RPMI7951 (cell line): ENCODE measurements at regions not wholly inside any gene's neighbourhood (a gene's known extent, or its start where the extent isn't known, plus 50 kb on each side); places are given as distances from the start of the nearest gene placed in this dataset.
A peak's percentile ranks its signal among the peaks of the same experiment; 100 is the strongest.
"Not testable (repeated sequence)": the region's sequence is repeated elsewhere in the genome, so short reads cannot be mapped to it uniquely, and the experiment has no call there.

Experiments
- DNase-seq: peaks from one replicate; pipeline ENCODE4 v3.0.0-alpha.2; 2012; ENCODE audit warnings: low read depth

DNA sequence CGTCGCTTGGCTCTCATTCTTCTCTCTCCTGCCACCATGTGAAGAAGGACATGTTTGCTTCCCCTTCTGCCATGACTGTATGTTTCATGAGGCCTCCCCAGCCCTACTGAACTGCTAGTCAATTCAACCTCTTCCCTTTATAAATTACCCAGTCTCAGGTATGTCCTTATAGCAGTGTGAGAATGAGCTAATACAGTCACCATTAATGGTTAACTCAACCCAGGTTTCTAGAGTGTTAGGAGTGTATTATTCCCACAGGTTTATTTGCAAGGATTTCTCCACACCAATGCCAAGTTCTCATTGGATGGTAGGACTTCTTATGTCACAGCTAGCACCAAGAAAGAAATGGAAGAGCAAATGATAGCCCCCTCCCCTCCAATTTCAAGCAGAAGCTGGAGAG, 71.9 kb downstream of the DYNAP start:
- no peak for DNase-seq

DNA sequence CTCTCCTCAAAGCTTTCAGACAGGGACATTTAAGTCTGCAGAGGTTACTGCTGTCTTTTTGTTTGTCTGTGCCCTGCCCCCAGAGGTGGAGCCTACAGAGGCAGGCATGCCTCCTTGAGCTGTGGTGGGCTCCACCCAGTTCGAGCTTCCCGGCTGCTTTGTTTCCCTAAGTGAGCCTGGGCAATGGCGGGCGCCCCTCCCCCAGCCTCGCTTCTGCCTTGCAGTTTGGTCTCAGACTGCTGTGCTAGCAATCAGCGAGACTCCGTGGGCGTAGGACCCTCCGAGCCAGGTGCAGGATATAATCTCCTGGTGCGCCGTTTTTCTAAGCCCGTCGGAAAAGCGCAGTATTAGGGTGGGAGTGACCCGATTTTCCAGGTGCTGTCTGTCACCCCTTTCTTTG, 78.7 kb downstream of the DYNAP start:
- not testable (repeated sequence) for DNase-seq

GRCh38 chr18:54671291-54671881, 80.3 kb downstream of the DYNAP start:
- DNase-seq = peak; percentile 35

- no peak for DNase-seq
Measured at GRCh38 chr18:54672109-54672508, 81.1 kb downstream of the DYNAP start.

DNA sequence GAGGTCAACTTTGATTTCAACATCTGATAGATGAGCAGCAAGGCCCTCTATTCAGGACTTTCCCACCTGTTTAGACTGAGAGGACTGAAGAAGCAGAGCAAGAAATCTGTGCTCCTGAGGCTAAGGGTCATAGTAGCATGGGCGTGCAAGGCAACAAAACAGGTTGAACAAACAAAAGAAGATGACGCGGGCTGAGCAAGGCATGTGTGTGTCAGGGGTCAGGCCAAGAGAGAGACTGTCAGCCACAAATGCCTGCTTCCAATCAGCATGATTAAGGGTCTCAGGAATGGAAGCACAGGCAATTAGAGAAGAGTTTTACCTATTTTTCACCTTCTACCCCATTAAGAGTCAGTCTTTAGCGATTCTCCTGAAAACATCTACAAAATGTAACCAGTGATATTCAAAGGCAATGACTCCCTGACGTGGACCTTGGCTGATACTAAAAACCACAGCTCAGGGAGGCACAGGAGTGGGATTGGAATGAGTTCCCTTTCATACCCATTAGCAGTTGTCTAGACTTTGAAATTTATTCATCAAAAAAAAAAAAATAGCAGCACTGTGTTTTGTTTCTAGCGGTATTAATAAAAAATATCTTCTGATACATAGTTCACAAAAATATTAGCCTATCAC, 81.9 kb downstream of the DYNAP start:
- no peak for DNase-seq

DNA sequence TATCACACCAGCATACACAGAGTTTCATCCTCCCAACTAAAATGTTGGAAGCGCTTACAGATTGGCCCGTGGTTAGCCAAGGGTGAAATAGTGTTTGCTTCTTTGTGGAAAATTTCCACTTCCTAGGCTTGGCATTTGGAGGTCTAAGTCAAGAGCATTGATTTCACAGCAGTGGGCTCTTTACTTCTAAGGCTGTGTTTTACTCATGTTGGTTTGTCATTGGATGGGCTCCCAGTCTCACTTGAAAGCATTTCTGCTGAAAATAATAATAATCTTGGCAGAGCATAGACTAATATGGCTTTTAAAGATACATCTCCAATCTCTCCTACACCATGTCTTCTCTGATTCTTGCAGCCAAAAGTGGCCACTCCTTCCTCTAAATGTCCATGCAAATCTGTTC, 82.9 kb downstream of the DYNAP start:
- no peak for DNase-seq

DNA sequence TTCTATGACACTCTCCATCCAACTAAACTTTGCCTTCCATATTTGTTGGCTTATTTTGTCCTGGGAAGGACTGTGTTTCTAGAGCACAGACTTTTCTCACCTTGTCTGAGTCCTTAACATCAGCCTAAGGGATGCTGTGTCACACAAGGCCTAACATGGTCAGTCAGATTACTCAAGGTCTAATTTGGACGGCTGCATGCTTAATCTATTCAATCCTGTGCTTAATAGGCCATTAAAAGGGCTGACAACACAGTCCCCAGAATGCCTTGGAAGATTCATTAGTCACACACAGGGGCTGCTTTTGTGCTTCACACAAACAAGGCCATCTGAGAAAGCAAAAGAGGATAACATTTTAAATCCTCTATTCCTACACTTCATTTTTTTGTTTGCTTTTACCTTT, 84.0 kb downstream of the DYNAP start:
- DNase-seq = no peak

DNA sequence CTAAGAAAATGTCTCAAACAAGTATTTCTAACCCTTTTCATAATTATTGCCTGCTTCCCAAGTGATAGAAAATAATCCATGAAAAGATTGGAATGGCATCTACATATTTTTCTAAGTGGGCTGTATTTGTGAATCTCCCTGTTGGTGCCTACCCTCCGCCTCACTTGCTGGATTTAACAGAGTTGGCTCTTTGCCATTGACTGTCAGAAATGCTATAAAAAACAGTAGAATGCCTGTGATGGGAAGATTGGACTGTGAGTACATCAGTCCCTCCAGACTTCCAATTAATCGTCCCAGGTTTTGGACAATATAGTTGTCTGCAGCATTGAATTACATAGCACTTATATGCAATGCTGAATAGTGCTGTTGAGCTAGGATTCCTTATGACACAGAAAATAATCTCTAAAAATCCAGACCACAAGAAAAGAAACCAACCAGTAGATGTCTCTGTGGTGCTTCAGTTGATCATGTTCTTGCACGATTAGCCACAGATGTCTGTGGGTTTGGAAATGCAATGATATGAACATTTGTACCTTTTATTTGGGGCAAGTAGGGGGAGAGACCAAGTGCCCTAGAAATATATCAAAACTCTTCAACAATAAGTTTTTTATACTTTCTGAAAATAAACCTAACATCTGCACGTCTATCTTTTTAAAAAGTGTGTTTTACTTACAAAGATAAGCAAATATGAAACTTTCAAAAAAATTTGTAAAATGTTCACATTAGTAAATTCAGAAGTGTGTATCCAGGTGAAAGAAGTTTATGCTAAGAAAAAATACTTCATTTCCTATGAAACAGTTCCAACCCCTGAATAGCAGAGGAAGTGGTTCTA, 88.5 kb downstream of the DYNAP start:
- peak; percentile 76 for DNase-seq

GRCh38 chr18:54684784-54685183, 93.7 kb downstream of the DYNAP start:
- DNase-seq = peak; percentile 76

DNA sequence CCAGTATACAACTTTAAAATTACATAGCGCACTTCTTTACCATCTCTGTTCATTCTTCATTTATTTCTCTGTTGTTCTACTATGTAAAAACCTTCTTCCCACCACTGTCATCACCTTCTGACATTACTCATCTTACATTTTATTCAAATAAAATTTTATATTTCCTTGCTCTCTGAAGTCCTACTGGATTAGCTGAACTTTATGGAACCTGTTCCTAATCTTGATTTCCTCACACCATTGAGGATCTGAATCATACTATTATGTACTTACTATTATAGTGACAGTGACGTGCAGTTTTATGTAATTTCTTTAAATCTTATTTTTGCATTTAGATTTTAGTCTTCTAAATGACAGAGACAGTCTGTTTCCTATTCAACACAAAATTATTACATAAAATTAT, 98.3 kb downstream of the DYNAP start:
- DNase-seq = no peak

- DNase-seq = peak; percentile 20
Measured at GRCh38 chr18:54690198-54690597, 99.2 kb downstream of the DYNAP start.

GRCh38 chr18:54692463-54692862, 101.4 kb downstream of the DYNAP start:
- DNase-seq = no peak

DNA sequence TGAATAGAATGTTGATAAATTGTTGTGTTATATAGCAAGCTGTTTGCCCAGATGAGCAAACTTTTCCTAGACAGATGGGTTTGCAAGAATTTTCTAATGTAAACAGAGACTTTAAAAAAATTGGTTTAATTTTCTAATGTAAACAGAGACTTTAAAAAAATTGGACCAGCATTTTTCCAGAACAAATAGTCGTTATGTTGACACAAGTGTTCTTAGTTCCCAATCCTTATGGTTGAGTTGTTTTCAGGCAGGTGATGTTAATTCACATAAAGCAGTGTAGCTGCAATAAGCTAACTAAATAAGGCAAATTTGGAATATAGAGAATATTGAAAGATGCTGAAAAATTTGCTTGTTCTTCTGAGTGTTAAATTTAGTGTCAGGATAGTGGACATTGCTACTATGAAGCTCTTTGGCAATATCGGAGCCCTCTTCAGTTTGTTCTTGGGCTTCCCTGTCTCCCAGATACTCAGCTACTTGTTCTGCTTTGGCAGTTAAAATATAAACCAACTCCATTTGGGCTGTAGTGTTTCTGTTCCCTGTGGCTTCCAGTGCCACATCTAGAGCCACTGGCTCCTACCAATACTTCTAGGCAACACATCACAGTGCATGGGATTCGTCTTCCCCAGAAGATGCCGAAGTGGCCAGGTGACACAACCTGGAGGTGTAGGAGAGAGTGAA, 105.7 kb downstream of the DYNAP start:
- DNase-seq = no peak

- DNase-seq = no peak
Measured at GRCh38 chr18:54700580-54700979, 109.5 kb downstream of the DYNAP start.

DNA sequence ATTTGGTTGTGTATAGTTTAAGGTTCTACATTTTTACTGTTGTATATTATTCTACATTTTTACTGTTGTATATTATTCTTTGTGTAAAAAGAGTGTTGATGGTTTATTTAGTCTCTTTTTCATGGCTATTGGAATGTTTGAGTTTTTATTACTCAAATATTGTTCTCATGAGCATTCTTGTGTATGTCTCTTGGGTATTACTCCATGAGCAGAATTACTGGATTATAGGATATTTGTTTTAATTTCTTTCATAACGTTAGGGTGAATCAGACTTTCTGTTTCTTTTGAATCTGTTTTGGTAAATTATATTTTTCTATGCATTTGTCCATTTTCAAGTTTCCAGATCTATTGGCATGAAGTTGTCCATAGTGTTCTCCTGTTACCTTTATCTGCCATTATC, 111.6 kb downstream of the DYNAP start:
- DNase-seq = no peak

GRCh38 chr18:54710074-54710899, 118.0 kb upstream of the RAB27B start:
- DNase-seq = no peak

DNA sequence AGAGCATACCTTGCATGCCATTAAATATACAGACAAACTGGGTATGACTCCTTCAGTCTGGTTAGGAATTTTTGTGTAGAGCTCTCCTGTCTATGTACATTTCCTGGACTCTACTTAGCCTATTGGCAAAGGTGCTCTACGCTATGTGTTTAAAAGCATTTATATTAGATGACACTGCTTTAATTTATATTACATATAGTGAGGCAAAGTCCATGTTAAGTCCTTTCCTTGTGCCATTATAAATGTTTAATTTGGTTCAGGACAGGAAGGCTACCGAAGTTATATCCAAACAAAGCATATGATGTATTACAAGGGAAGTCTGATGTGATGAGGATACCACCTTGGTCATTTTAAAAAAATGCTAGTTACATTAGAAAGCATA, 117.4 kb upstream of the RAB27B start:
- DNase-seq = no peak

DNA sequence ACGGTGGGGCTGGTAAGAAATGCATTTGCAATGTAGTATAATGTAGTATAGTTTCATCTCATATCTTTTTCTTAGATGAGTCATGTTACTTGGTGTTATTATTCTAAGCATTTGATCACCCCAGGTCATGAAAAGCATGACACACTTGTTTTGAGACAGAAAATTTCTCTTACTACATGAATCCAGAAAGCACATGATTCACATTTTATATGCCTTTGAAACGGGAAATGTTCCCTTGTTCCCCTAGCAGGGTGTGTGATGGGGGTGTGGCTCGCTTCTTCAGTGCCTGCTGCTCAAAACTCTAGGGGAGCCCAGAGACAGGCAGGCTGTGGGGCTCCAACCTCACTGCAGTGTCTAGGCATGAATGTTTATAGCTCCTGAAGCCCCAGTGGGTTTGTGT, 116.0 kb upstream of the RAB27B start:
- DNase-seq = peak; percentile 63

DNA sequence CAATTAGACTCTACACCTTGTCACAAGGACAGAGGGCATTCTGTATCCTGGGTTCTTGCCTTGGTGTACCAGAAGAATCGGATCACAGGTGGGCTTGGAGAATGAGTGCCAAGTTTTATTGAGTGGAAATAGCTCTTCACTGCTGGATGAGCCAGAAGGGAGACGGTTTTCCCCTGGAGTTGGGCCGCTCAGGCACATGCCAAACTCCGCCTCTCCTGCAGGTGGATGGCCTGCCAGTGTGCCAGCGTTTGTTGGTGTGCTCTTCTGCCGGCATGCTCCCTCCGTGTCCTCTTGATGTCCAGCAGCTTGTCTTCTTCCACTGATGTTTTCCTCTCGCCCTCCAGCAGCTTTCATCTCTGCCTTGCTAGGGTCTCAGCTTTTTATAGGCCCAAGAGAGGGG, 115.5 kb upstream of the RAB27B start:
- no peak for DNase-seq

- DNase-seq = no peak
Measured at GRCh38 chr18:54713386-54713785, 114.9 kb upstream of the RAB27B start.

- no peak for DNase-seq
Measured at GRCh38 chr18:54714851-54715250, 113.4 kb upstream of the RAB27B start.

DNA sequence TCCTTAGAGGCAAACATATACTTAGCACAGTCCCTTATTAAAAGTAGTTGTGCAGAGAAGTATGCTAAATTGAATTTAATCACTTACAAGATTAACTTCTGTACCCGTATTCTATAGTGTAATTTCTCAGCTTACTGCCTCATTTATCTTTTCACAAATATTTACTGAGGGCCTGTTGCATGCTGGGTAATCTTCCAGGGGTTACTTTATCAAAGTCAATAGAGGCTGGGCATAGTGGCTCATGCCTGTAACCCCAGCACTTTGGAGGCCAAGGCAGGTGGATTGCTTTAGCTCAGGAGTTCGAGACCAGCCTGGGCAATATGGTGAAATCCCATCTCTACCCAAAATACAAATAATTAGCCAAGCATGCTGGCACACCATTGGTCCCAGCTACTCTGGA, 111.7 kb upstream of the RAB27B start:
- DNase-seq = no peak
